ENCODE measurements at regions not wholly inside any gene's neighbourhood (a gene's known extent, or its start where the extent isn't known, plus 50 kb on each side); places are given as distances from the start of the nearest gene placed in this dataset.

- no peaks in the 10 kb centered on the region for H3K9me3 ChIP-seq (ENCODE audit: low read length)
- H3F3A ChIP-seq (ENCODE audit: low read length, unreplicated experiment): no peaks in the 10 kb centered on the region
- no peak overlapping the region for H3K4me2 ChIP-seq (ENCODE audit: low read length)
- no peak overlapping the region for H3K9ac ChIP-seq (ENCODE audit: low read length)
- DNase-seq: no peak
- no peak for TF ChIP-seq EZH2 (IDR thresholded peaks at IDR 0.05; ENCODE audit: low read length, unreplicated experiment)
- no peak for TF ChIP-seq EZH2phosphoT487 (IDR thresholded peaks at IDR 0.05; ENCODE audit: borderline replicate concordance, low read length)
- TF ChIP-seq CTCF (conservative IDR thresholded peaks at IDR 0.05; ENCODE audit: low read depth, low read length): no peak
- H3K4me3 ChIP-seq (ENCODE audit: low read length): no peak overlapping the region
- no peak overlapping the region for H3K27ac ChIP-seq (ENCODE audit: low read length)
- ChIA-PET CTCF (no interaction called here), POLR2A (ENCODE audit: unreplicated experiment) (no interaction called here)
- H2AFZ ChIP-seq (ENCODE audit: low read length): no peak overlapping the region
- H3K27me3 ChIP-seq (ENCODE audit: low read length): peaks cover 36% of the 10 kb centered on the region
- H3K79me2 ChIP-seq (ENCODE audit: low read length): no peaks in the 10 kb centered on the region
- peaks cover 5% of the 10 kb centered on the region; the same call in 1 of the 2 replicates for H3K4me1 ChIP-seq (ENCODE audit: insufficient read depth, low read length)
- ATAC-seq: no peak
- no TSS peak for BruUV-seq (replicated peaks)
- H3K9me2 ChIP-seq (replicated peaks; ENCODE audit: low read length): no peaks in the 10 kb centered on the region
- no peaks in the 10 kb centered on the region for H3K36me3 ChIP-seq (ENCODE audit: low read depth, low read length)
- intact Hi-C loops (cut with micrococcal nuclease): no loop called here
- no peaks in the 10 kb centered on the region for H4K20me1 ChIP-seq (ENCODE audit: low read length)
Measured at GRCh38 chr17:83159204-83160049, 80.0 kb downstream of the METRNL start.

GRCh38 chr17:83160443-83161297 lies 81.3 kb downstream of the METRNL start:
- Histone ChIP-seq H3K4me3 (ENCODE audit: low read length) (no peak overlapping the region), H3K27ac (ENCODE audit: low read length) (no peak overlapping the region), H2AFZ (ENCODE audit: low read length) (no peak overlapping the region), H3K27me3 (ENCODE audit: low read length) (peaks cover 47% of the 10 kb centered on the region), H3F3A (ENCODE audit: low read length, unreplicated experiment) (no peaks in the 10 kb centered on the region), H3K9me3 (ENCODE audit: low read length) (no peaks in the 10 kb centered on the region), H4K20me1 (ENCODE audit: low read length) (no peaks in the 10 kb centered on the region), H3K79me2 (ENCODE audit: low read length) (no peaks in the 10 kb centered on the region), H3K36me3 (ENCODE audit: low read depth, low read length) (no peaks in the 10 kb centered on the region), H3K9ac (ENCODE audit: low read length) (no peak overlapping the region), H3K4me2 (ENCODE audit: low read length) (no peak overlapping the region), H3K4me1 (ENCODE audit: insufficient read depth, low read length) (peaks cover 5% of the 10 kb centered on the region; the same call in 1 of the 2 replicates), H3K9me2 (replicated peaks; ENCODE audit: low read length) (no peaks in the 10 kb centered on the region)
- TF ChIP-seq CTCF (conservative IDR thresholded peaks at IDR 0.05; ENCODE audit: low read depth, low read length) (no peak), EZH2phosphoT487 (IDR thresholded peaks at IDR 0.05; ENCODE audit: borderline replicate concordance, low read length) (no peak), EZH2 (IDR thresholded peaks at IDR 0.05; ENCODE audit: low read length, unreplicated experiment) (no peak)
- ATAC-seq: no peak
- no TSS peak for BruUV-seq (replicated peaks)
- intact Hi-C loops (cut with micrococcal nuclease): no loop called here
- DNase-seq: no peak
- ChIA-PET CTCF (no interaction called here), POLR2A (ENCODE audit: unreplicated experiment) (no interaction called here)

All from PC-3 (cell line).